ENCODE measurements at regions not wholly inside any gene's neighbourhood (a gene's known extent, or its start where the extent isn't known, plus 50 kb on each side); places are given as distances from the start of the nearest gene placed in this dataset.

GRCh38 chr12:78306236-78306635 is 475.5 kb downstream of the NAV3 start:
- no peak overlapping the region for H2AFZ ChIP-seq (replicated peaks; ENCODE audit: low read length, poor library complexity)
- H4K5ac ChIP-seq (ENCODE audit: low read depth, low read length): no peak overlapping the region
- no peak overlapping the region for H3K14ac ChIP-seq (replicated peaks; ENCODE audit: low read depth, low read length)
- no peak overlapping the region for H2BK20ac ChIP-seq (ENCODE audit: low read depth, low read length)
- H4K91ac ChIP-seq (ENCODE audit: insufficient read depth, low read depth, low read length): no peak overlapping the region
- H3K18ac ChIP-seq (ENCODE audit: low read depth, low read length): no peak overlapping the region
- no peaks in the 10 kb centered on the region for H3K4me1 ChIP-seq (ENCODE audit: control insufficient read depth, insufficient read depth, low read length)
- no peak overlapping the region for H4K8ac ChIP-seq (ENCODE audit: low read depth in 2 of 2, low read length in 2 of 2)
- ATAC-seq (ENCODE audit: low read depth) (no peak), DNase-seq (no peak)
- H2BK120ac ChIP-seq (ENCODE audit: low read depth, low read length): no peak overlapping the region
- no peaks in the 10 kb centered on the region for H3K79me1 ChIP-seq (ENCODE audit: low read depth in 1 of 2, low read length in 2 of 2)
- H2BK5ac ChIP-seq (ENCODE audit: low read depth, low read length, poor library complexity, severe bottlenecking): no peak overlapping the region
- H4K20me1 ChIP-seq (ENCODE audit: insufficient read depth, low read length): no peaks in the 10 kb centered on the region
- BruUV-seq (replicated peaks): no TSS peak
- TF ChIP-seq ELK1 (IDR thresholded peaks at IDR 0.05; ENCODE audit: borderline replicate concordance, low read depth, low read length): no peak
- no peak for TF ChIP-seq CEBPB (IDR thresholded peaks at IDR 0.05; ENCODE audit: low read depth, low read length)
- no peak for TF ChIP-seq RAD21 (IDR thresholded peaks at IDR 0.05; ENCODE audit: low read length)
- TF ChIP-seq MAFK (IDR thresholded peaks at IDR 0.05; ENCODE audit: low read depth, low read length): no peak
- TF ChIP-seq MXI1 (IDR thresholded peaks at IDR 0.05; ENCODE audit: borderline replicate concordance, low read depth, low read length): no peak
- TF ChIP-seq FOS (IDR thresholded peaks at IDR 0.05; ENCODE audit: low read depth, low read length): no peak
- TF ChIP-seq RCOR1 (IDR thresholded peaks at IDR 0.05; ENCODE audit: insufficient replicate concordance, low read length): no peak
- no peak for TF ChIP-seq BHLHE40 (IDR thresholded peaks at IDR 0.05; ENCODE audit: low read depth, low read length)
- no peak for TF ChIP-seq CTCF (conservative IDR thresholded peaks at IDR 0.05; ENCODE audit: low read depth, low read length)
- no peak for TF ChIP-seq NFE2L2 (IDR thresholded peaks at IDR 0.05; ENCODE audit: low read depth, low read length)
- TF ChIP-seq SMC3 (IDR thresholded peaks at IDR 0.05; ENCODE audit: low read depth, low read length): no peak
- TF ChIP-seq MAZ (IDR thresholded peaks at IDR 0.05; ENCODE audit: borderline replicate concordance, low read depth, low read length): no peak
- TF ChIP-seq CHD1 (IDR thresholded peaks at IDR 0.05; ENCODE audit: low read depth, low read length): no peak
- TF ChIP-seq RFX5 (IDR thresholded peaks at IDR 0.05; ENCODE audit: low read depth, low read length): no peak
- no peak for TF ChIP-seq USF2 (IDR thresholded peaks at IDR 0.05; ENCODE audit: low read depth, low read length)
- no peak for TF ChIP-seq POLR2A (IDR thresholded peaks at IDR 0.05; ENCODE audit: low read depth, low read length)
- H3K9me3 ChIP-seq (ENCODE audit: control insufficient read depth, insufficient read depth, low read length): no peaks in the 10 kb centered on the region
- H3K36me3 ChIP-seq (ENCODE audit: control insufficient read depth, insufficient read depth, low read length): no peaks in the 10 kb centered on the region
- dilution Hi-C loops (cut with HindIII; ENCODE audit: low sequenced_read_pairs, unreplicated experiment): no loop called here
- ChIA-PET POLR2A (ENCODE audit: unreplicated experiment) (no interaction called here), CTCF (no interaction called here)
- no peak overlapping the region for H3K27ac ChIP-seq (ENCODE audit: insufficient read depth, low read length)
- no peak overlapping the region for H3K4me3 ChIP-seq (ENCODE audit: insufficient read depth, low read depth, low read length)
- no peaks in the 10 kb centered on the region for H3K27me3 ChIP-seq (ENCODE audit: control insufficient read depth, insufficient read depth, low read length)
- H3K9ac ChIP-seq (ENCODE audit: low read depth, low read length): no peak overlapping the region
- H3K4ac ChIP-seq (ENCODE audit: low read depth, low read length): no peak overlapping the region
- H3K9me1 ChIP-seq (ENCODE audit: insufficient read depth, low read length): no peaks in the 10 kb centered on the region
- H3K56ac ChIP-seq (ENCODE audit: extremely low read depth, insufficient read depth, low read length): no peak overlapping the region
- no peak overlapping the region for H2AK5ac ChIP-seq (ENCODE audit: low read depth, low read length)
- H2BK15ac ChIP-seq (ENCODE audit: low read depth, low read length): no peak overlapping the region
- no peak overlapping the region for H2AK9ac ChIP-seq (replicated peaks; ENCODE audit: low read depth, low read length, poor library complexity)
- intact Hi-C loops (cut with micrococcal nuclease): no loop called here
- in situ Hi-C loops (cut with MboI; ENCODE audit: low sequenced_read_pairs): no loop called here
- H3K4me2 ChIP-seq (ENCODE audit: low read depth, low read length): no peak overlapping the region
- no peak overlapping the region for H3K23ac ChIP-seq (ENCODE audit: low read depth, low read length)
